Raji (cell line): ENCODE measurements at regions not wholly inside any gene's neighbourhood (a gene's known extent, or its start where the extent isn't known, plus 50 kb on each side); places are given as distances from the start of the nearest gene placed in this dataset.

Experiments used
- POLR2A ChIP-seq: IDR thresholded peaks from 2 replicates; pipeline ENCODE4 v1.6.1; 2011; ENCODE audit warnings: low read depth, low read length, control low read depth; ENCODE audit not compliant: insufficient read depth

DNA sequence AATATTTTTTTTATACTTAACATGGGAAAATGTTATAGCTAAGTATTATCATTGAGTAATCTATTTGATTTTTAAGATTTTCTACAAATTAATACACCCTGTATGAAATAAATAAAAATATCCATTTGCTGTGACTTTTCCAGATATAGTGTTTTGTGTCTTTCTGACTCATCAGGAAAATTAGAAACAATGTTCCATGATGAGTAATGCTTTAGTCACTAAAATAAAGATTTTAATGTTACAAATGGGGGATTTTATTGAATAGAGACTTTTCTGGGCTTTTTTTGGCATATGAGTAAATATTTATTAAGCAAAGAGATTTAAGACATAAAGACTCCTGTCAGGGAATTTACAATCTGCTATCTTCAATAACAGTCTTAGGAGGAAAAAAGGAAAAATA is 279.2 kb upstream of the NOCT start:
- no peak for TF ChIP-seq POLR2A

DNA sequence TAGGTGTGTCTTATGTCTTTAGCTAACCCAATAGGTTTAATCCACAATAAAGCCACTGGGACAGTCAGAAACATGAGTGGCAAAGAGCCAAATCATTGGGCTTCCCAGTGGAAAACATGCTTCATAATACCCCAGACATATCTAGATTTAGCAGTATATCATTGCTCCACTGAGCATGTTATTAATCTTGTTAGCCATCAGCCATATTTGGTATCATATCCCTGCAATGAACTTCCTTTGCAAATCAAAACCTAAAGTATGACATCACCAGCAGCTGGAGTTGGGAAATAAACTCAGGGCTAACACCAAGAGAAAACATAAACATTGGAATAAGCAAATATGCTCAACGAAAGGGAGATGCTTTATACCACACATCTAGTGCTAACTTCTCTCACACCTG is 280.8 kb upstream of the NOCT start:
- no peak for TF ChIP-seq POLR2A

DNA sequence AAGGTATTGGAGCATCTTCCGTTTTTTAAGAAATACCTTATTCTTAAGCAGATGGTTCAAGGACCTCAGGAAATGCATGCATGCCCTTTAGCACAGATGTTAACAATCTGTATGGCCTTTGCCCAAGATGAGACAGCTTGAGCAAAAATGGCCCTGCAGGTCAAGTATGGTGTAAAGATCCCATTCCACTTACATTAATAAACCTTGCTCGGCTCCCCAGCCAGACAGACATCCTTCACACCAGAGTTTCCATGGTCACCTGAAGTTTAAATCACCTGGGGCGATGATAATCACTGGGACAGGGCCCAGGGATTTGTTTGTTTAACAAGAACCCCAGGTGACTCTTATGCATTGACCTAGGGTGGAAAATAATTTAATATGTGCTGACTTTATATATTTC is 287.0 kb upstream of the NOCT start:
- no peak for TF ChIP-seq POLR2A

DNA sequence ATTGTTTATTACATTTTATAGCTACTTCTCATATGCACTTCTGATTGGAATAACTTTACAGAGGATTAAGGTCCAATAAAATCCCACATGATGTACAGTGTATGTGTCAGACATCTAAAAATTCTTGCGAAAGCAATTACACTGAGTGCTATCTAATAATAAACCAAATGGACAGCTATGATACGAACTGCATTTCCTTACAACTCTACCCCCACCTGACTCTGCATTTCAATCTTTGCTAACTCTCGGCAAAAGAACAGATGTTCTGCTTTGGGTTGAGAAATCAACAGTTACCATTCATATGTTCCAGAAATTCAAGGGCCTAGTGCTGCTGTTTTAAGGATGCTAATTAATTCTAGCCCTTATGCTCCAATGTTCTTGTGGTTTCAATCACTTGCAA is 287.9 kb upstream of the NOCT start:
- TF ChIP-seq POLR2A = no peak

DNA sequence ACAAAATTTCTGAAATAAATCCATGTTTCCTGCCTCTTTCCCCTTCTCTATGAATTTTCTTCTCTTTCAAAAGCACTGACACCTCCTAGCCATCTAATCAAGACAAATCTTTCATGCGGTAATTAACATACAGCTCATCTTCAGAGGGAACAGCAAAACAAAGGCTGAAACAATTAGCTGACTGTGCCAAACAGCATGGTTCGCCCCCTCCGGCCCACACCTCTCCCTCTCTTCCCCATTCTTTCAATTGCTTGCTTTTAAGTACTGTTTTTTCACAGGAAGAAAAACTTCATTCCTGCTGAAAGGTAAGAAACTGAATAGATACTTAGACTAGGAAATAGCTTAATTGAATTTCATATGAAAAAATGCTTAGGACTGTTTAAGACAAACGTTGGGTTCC is 291.1 kb upstream of the NOCT start:
- TF ChIP-seq POLR2A = no peak

DNA sequence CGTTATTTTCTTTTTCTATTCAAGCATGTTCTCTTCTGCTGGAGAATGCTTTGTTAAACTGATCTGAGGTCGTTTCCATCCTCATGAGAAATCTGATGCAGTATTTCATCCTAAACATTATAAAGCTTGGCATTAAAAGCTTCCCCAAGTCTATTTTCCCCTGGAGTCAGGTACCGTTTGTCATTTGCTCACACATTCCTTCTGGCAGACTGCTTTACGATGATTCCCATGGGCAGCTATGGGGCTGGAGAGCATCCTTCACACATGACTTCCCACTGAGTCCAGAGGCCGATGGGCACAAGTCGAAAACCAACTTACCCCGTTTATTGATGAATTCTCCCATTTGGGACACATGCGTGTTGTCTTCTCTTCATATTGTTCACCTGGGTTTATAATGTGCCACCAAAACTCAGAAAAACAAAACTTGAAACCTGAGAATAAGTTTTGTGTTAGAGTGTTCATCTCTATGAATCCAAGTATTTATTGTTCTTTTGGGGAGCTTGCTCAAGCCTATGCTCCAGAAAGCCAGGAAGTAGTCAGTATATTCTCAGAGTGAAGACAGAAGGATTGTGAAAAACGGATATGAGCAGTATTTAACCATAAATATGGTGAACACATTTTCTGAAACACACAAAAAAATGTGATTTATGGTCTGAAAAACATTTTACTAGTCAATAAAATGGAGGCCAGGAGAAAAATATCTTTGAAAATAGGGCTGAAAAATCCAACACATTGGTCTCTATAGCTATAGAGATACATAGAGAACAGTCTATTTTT is 298.8 kb upstream of the NOCT start:
- no peak for TF ChIP-seq POLR2A

DNA sequence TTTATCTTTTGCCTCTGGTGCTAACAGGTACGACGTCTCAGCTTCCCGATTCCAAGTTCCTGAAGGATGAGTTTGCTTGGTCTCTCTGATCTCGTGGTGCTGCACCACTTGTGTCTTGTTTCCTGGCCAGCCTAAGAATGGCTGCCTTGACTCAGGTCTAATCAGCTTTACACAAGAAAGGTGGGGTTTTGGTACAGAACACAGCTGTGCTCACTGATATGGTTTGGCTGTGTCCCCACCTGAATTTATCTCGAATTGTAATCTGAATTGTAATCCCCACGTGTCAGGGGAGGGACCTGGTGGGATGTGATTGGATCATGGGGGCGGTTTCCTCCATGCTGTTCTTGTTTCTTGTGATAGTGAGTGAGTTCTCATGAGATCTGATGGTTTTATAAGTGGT is 305.3 kb upstream of the NOCT start:
- TF ChIP-seq POLR2A = no peak

DNA sequence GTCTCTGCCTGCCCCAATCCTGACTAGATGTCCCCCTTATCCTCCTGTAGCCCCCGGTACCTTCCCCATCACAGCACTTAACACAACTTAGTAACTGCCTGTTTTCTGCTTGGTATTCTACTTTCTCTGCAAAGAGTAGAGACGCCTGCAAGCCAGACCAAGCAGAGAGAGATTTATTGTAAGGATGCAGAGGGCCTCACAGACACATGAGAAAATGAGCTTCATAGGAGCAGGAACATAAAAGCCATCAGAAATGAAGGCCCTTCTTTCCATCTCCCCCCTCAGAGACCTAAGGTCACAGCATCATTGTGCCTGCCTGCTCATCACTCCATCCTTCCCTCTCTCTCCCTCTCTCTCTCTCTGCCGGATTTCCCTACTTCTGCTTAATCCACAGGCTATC is 305.7 kb upstream of the NOCT start:
- TF ChIP-seq POLR2A = no peak

DNA sequence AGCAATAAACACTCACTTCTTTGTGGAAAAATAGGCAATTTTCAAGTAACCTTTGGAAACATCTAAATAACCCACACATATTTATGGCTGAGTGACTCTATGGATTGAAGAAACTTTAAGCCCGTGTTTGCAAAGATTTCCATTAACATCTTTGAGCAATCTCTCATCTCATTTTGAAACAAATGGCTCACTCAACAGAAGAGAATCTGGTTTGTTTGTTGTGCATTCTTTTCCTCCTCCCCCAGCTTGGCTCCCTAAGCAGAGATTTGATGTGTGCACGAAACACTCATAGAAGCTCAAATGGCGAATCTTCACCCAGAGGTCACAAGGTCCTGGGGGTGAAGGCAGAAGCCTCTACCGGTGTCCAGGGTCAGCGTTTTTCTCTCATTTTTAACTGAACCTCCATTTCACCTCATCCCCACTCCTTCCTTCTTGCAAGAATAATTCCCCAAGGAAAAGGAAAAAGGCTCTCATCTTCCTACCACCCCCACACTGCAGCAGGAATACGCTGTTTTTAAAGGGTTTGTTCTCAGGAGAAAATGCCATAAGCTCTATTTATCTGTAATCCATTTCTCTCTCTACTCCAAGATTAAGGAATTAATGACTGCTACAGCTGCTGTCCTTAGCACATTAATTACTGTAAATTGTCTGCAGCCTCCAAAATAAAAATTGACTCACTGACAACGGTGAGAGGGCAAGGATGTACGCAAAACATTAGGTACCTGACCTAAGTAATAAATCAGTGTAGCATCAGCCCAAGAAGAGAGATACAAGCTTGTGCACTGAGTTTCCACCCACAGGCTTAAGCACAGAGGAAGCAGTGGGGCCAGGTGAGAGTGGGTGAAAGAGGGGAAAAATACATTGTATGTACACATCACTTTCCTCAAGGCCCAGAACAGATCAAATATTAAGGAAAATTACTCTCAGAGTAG is 307.6 kb upstream of the NOCT start:
- no peak for TF ChIP-seq POLR2A

DNA sequence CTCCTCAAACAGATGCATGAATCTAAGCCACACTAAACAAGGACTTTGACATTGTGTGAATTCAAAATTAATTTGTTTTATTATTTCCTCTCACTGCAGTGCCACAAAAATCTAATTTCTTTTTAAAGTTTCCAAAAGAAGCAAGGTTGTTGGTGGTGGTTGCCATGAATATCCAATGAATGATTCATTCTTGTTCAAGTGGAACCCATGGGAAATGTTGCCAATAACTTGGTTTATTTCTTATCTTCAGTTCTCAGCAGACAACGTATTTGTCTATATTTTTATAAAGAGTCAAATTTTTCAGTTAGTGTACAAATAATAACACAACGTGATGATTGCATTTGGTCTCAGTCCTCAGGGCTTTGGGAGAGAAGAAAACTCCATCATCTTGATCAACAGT is 309.4 kb upstream of the NOCT start:
- TF ChIP-seq POLR2A = no peak

DNA sequence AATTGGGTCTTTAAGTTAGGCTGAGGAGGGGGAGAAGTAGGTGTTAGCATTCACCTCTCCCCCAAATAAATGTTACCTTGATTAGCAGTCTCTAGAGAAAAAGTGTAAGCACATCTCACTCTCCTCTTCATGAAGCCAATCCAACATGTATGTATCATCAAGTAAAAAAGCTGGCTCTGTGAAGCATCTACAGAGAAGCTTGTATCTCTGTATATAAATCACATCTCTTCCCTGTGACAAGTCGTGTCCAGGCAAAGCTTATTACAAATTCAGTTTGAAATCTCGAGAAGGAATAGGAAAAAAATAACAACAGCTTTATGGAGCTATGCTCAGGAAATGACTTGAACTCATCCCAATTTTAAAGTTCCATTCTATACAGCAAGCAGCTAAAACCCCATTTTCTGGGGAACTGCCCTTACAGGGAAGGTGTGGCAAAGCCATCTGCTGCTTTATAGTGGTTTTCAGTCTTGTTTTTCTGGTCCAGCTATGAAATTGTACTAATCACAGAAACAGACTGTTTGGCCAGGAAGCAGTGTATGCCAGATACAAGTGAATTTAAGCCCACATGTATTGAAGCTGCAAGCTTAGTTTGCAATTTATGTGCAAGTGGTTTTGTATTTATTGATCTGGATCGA is 313.3 kb upstream of the NOCT start:
- no peak for TF ChIP-seq POLR2A

DNA sequence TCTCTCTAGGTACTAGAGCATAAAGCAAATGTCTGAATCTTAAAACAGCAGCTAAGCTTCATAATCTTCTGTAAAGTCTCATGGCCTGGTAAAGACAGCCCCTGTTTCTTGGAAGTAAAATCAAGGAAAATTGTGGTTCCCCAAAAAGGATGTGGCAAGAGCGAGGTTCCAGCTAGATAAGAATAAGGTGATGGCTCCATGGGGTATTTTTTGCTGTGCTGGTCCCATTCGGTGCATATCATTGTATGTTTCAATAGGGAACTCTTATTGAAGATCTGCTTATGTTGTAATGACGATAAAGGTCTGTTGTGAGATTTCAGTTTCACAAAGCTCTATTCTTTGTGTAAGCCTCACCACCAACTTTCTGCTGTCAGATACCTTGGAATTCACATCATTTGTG is 316.9 kb upstream of the NOCT start:
- no peak for TF ChIP-seq POLR2A

DNA sequence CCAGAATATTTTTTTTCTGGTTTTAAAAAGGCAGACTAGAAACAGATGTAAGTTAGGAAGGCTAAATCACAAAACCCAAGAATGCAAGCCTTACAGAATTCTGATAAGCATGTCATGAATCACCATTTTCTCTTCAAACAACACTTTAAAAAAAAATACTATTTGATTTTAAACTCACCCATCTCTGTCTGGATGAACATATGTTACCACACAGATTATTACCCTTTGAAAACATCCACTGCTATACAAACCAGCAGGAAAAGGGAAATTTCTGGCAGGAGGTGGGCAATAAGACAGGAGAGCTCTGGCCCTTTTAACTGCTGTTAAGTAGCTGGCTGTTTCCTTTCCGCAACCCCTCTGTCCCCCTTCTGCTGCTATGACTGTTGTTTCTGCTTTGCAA is 317.7 kb upstream of the NOCT start:
- TF ChIP-seq POLR2A = no peak

DNA sequence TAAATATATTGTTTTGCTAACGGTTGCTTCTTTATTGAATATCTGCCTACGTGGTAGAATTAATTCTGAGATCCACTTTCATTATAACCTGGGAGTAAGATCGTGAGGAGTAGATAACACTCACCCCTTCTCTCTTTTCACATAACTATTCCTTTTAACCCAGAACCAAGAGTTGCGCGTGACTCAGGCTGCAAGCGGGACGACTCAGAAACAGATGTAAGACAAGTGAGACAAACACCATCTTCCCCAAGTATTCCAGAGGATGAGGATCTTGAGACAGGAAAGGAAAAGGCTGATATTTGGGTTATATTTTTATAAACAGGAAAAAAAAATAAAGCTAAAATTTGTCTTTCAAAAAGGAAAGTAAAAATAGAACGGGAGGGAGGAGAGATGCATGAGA is 318.8 kb upstream of the NOCT start:
- TF ChIP-seq POLR2A = no peak

DNA sequence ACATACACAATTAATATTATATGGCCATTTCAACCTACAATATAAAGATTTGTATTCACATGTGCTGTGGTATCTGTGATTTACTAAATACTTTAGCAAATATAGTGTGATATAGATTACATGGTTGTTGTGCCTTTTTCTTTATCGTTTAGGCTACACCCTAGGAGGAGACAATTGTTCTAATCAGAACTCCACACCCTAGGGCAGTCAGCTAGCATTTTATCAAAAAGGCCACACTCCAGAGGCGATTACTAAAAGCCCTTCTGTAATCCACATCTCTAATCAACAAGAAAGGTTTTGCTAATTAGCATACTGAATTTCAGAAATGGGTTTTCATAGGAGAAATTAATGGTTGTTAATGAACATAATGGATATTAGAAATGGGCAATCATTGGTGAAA is 319.5 kb upstream of the NOCT start:
- no peak for TF ChIP-seq POLR2A

DNA sequence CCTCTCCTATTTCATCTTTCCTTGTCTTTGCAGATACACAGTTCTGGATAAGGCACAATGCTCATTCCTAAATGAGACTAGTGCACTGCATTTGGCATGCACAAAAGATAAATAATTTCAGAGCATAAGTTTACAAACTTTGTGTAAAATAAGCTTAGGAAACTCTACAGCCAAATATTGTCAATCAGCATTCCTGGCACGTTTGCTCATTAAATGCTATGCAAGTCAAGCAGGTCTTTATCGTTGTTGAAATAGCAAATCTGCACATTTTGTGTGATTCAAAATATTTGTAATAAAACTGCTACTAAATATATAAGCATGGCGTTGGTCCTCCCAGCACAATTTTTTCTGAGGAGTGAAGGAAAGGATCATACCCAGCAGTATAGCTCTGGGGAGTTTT is 322.1 kb upstream of the NOCT start:
- TF ChIP-seq POLR2A = no peak
